GM19438 (cell line): ENCODE measurements at regions not wholly inside any gene's neighbourhood (a gene's known extent, or its start where the extent isn't known, plus 50 kb on each side); places are given as distances from the start of the nearest gene placed in this dataset.
"Not testable (repeated sequence)": the region's sequence is repeated elsewhere in the genome, so short reads cannot be mapped to it uniquely, and the experiment has no call there.

Experiments used
- ATAC-seq: cut with Tn5 transposase; IDR thresholded peaks from one replicate; pipeline ENCODE4 v1.9.1; 2021; ENCODE audit warnings: low read depth; ENCODE audit not compliant: unreplicated experiment

DNA sequence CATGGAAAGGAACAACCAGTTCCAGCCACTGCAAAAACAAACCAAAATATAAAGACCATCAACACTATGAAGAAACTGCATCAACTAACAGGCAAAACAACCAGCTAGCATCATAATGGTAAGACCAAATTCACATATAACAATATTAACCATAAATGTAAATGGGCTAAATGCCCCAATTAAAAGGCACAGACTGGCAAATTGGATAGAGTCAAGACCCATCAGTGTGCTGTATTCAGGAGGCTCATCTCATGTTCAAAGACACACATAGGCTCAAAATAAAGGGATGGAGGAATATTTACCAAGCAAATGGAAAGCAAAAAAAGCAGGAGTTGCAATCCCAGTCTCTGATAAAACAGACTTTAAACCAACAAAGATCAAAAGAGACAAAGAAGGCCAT is 89.7 kb upstream of the SETMAR start:
- not testable (repeated sequence) for ATAC-seq

DNA sequence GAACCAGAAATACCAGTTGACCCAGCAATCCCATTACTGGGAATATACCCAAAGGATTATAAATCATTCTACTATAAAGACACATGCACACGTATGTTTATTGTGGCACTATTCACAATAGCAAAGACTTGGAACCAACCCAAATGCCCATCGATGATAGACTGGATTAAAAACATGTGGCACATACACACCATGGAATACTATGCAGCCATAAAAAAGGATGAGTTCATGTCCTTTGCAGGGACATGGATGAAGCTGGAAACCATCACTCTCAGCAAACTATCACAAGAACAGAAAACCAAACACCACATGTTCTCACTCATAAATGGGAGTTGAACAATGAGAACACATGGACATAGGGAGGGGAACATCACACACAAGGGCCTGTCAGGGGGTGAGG is 86.2 kb upstream of the SETMAR start:
- ATAC-seq, result not testable (repeated sequence)

DNA sequence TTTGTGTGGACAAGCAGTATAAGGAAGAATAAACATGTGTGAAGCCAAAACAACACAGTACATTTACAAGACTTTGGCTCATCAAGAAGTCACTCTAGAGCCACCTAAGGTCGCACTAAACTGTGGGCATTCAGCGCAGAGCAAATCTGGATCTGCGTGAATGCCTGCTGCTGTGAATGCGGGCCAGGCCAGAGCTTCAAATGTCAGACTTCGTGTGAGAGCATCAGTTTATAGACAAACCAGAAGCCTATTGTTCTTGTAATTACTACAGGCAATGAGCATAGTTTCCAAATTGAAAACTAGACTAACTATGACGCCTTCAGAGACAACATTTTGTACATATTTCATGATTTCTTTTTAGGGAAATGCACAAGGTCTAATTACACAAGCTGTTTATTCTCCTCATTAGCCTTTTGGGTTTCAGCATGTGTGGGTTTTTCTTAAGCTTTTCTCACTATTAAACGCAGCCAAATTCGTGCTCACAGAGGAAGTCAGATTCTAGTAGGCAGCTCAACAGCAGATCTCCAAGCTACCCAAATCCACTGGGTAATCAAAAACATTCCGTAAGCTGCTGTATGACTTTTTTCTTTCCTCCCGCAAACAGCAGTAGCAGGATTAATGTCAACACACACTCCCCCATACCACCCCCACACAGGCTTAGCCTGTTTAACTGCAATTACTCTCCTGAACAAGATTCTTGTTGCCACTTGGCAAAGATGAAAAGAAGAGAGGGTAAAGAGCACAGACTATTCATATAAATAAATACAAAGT is 84.5 kb upstream of the SETMAR start:
- no peak for ATAC-seq

DNA sequence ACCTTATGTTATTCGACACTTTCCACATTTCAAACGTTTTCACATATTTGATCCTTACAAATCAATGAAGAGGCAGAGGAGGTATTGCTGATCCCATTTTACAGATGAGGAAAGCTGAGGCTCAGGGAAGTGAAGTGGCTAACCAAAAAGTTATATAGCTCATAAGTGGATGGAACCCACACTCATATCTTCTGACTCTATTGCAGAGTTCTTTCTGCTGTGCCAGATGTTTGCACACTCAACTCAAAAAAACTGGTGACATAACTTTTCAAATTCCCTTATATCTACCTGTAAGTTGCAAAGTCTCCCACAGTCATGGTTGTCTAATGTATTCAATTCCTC is 84.0 kb upstream of the SETMAR start:
- no peak for ATAC-seq

DNA sequence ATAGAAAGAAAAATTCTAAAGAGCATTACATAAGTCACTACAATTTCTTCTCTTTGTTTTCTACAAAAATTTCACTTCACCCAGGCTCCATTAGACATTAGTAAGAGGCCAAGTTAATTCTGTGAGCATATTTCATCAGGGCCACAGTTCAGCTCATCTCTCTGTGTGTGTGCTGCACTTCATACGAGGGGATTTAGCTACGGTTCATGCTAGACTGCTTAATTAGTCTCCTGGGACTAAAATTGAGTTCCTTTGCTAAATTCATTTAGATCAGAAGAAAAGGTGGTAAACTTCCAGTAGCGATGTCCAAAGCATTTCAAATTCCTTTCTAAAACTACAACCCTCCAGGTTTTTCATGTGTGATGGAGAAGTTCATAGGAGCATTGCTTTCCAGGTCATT is 83.1 kb upstream of the SETMAR start:
- no peak for ATAC-seq

DNA sequence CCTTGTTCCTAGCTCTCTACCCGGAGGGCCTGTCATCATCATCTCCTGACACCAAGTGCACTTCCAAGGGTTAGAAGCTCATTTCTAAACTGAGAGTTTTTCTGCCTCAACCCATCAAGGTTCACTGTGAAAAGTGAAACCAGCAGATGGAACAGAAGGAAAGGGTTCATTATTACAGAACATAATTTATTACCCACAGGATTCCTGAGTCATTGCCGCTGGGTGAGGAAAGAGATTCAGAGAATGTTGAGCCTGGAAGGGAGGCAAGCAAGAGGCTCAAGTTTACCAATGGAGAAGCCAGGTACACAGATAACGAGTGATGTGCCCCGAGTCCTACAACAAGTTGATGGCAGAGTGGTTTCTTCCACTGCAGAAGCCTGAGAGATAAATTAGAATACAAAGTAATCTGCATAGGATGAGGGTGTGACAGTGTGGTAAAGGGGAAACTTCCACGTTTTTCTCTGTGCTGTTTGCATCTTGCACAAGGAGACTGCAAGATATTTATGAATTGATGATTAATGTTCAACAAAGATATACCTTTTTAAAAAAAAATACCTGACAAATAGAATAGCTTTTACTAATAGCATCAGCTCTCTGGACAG is 80.5 kb upstream of the SETMAR start:
- no peak for ATAC-seq

DNA sequence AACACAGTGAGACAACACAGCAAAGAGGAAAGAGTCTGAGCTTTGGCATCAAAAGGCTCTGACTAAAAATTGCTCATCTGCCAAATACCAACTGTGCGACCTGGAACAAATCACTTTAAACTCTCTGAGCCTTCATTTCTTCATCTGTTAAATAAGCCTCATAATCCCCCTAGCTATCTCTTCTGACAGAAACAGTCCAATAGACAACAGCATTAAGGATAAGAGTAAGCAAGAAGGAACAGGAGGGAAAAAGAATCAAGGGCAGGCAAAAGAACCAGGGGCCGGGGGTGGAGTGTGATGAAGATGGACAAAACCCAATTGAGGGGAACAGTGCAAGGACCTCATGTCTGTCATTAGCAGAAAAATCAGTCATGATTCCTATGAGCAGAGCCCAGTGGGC is 79.4 kb upstream of the SETMAR start:
- ATAC-seq, result no peak

DNA sequence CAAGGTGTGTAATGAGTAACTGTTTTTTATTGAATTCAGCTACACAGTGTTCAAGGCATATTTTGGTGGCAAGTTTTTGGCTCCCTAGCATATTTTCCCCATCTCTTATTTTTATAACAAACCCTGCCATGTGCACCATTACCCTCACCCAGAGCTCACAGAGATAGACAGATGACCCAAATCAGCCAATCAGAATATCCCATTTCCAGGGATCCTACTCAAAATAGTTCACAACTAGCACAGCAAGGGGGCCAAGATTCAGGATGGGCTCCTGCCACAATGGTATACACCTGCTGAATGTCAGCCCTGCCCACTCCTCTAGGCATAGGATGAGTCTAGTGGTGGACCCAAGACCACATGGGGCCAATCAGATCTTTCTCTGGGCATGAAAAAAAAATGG is 78.8 kb upstream of the SETMAR start:
- ATAC-seq, result no peak

DNA sequence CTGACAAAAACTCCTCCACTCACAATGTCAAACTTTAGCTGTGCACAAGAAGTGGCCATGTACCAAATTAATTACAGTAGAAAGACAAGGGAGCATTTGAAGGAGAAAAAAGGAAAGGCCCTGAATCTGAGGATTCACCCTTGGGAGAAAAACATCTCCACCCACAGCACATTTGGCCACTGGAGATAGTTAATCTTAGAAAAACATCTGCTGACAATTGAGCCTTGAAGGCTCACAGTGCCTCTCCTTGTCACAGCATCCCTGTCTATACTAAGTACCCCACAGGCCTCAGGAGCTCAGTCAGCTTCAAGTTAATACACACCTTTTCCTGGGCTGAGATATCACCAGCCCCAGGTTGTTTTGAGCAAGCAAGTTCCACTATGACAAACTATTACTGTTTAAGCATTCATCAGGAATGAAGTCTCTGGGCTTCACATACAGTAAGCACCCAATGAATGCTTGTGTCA is 78.1 kb upstream of the SETMAR start:
- ATAC-seq, result no peak

DNA sequence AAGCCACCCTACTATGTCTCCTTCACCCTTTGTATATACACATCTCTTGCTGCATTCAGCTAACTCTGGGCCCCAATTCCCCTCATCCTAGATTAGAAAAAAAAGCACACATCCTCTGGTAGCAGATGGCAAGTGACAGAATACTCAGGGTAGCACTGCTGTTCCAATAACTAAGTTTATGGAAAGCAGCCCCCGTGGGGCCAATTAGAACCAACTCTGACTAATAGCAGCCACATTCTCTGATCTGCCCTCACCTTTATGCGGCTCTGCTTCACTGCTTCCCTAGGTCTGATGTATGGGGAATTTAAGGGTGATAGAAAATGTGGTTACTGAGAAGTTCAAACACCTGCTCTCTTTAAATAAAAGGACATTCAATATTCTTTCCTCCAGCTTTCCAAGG is 74.9 kb upstream of the SETMAR start:
- no peak for ATAC-seq

DNA sequence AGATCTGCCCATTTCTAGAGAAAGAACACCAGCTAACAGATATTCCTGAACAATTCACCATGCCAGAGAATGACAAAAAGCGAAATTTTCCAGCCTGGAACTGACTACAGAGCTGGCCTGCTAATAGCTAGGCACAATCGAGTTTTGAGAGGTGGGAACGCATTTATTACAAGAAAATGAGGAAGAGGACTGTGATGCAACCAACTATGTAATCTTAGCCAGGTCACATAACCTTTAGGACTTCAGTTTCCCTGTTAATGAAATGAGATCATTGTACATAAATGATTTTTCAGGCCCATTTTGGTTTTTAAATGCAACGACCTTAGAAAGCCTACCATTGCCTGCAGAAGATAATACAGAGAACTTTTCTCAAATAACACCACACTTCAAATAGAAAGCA is 72.1 kb upstream of the SETMAR start:
- ATAC-seq, result no peak

DNA sequence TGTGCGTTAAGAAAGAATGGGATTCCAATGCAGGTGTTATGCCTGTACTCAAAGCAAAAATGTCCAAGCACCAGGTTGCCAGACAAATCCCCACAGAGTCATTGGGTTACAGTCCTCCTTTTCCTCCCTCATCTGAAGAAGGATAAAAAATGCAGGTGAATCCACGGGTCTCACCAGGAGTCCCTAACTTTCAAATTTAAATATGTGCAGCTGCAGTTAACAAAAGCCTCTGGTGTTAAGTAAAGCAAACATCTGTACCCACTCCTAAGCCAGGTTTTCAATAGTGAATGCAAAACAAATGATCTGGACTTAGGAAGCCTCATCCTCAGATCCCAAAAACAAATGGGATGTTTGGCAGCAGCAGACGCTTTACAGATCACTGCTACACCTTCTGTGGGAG is 70.4 kb upstream of the SETMAR start:
- ATAC-seq, result no peak

DNA sequence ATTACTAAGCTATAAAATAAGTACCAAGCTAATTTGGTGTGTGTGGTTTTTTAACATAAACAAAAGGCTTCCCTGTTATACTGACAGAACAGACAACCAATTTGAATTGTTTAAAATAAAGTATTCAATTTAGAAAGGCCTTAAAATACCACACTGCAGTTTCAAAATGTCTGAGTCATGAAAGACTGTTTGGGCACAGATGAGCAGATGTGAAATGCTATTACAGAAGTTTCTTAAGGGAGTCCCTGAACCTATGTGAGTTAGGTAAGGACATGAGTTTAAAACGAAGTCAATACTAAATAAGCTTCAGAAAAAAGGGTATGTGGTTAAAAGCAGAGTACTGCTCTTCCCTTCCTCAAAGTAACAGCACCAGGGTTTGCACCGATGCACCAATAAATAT is 69.7 kb upstream of the SETMAR start:
- ATAC-seq, result no peak

DNA sequence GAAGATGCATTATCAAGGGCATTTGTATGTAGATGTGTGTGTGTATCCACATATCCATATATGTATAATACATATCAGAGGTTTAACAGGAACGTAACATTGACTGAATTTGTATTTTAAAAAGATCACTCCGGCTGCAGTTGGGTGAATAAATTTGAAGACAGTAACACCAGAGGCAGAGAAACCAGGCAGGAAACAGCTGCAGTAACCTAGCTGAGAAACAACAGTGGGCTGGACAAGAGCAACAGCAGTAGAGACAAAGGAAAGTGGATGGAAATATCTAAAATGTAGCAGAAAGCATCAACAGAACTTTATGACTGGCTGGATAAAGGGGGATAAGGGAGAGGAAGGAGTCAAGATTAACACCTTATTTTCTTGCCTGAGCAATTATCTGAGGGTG is 68.3 kb upstream of the SETMAR start:
- no peak for ATAC-seq

DNA sequence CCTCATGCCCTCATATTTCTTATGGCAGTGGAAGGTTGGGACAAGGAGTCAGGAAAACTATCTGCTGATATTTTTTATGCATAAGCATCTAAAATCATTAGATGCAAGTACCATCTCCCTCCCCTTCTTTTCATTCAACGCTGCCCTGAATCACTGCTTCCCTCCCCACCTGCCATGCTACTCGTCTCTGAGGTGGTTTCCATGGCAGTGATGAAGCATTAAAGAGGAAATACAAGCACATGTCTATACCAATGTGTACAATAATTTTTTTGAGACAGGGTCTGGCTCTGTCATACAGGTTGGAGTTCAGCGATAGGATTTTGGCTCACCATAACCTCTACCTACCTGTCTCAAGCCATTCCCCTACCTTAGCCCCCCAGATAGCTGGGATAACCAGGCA is 67.5 kb upstream of the SETMAR start:
- ATAC-seq, result no peak

DNA sequence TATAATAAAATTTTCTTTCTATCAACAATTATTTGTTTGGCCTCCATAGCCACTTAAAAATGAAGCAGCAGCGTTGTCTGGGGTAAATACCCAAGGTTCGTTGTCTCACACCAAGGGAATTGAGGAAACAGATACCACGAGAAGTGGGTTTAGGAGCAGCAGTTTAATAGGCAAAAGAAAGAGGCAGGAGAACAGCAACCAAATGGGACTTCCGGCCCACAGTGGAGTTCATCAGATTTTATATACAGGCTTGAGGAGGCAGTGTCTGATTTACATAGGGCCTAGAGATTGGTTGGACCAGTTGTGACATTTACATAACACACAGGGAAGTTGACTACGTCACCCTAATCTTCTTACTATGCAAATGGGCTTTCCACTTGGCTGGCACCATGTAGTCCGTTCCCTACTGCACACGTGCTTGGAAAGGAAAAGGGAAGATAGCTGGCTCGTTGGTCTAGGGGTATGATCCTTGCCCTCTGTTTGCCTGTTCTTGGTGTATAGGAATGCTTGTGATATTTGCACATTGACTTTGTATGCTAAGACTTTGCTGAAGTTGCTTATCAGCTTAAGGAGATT is 61.5 kb upstream of the SETMAR start:
- no peak for ATAC-seq

DNA sequence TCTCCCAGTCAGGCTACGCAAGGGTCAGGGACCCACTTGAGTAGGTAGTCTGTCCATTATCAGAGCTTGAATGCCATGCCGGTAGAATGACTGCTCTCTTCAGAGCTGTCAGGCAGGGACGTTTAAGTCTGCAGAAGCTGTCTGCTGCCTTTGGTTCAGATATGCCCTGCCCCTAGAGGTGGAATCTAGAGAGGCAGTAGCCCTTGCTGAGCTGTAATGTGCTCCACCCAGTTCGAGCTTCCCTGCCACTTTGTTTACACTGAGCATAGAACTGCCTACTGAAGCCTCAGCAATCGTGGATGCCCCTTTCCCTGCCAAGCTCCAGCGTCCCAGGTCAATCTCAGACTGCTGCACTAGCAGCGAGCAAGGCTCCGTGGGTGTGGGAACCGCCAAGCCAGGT is 57.5 kb upstream of the SETMAR start:
- no peak for ATAC-seq

DNA sequence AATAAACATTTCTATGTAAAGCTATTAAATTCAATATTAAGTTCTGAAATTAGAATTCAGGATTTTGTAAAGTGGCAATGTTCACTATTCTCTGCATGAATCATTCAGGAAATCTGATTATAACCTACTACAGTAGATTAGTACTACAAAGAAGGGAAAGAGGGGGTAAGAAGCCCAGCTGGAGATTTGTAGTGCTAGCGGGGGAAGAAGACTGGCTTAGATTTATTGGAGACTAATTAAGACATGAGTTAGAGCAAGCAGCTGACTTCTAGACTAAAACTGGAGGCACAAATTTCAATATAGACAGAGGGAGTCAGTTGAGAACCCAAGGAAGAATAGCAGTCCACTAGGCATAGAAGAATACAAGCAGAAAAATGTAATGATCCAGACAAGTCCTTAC is 55.8 kb upstream of the SETMAR start:
- ATAC-seq, result no peak

DNA sequence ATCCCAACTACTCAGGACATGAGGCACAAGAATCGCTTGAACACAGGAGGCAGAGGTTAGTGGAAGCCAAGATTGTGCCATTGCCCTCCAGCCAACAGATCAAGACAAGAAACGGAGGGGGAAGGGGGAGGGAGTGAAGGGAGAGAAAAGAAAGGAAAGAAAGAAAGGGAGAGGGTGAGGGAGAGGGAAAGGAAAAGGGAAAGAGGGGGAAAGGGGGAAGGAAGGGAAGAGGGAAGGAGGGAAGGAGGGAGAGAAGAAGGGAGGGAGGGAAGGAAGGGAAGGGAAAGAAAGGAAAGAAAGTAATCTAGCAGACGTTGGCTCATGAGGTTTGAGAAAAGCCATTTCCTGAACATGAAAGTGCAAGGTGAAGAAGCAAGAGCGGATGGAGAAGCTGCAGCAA is 53.1 kb upstream of the SETMAR start:
- ATAC-seq, result no peak

DNA sequence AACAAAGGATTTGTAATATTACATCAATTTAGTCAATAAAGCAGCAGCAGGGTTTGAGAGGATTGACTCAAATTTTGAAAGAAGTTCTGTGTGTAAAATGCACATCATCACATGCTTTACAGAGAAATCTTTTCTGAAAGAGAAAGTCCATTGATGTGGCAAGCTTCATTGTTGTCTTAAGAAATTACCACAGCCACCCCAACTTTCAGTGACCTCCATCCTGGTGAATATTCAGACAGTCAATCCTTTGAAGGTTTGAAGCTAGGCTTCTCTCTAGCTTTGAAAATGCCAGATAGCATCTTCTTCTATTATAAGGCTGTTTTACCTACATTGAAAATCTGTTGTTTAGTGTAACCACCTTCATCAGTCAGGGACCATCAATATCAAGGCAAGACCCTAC is 51.8 kb upstream of the SETMAR start:
- ATAC-seq, result no peak

DNA sequence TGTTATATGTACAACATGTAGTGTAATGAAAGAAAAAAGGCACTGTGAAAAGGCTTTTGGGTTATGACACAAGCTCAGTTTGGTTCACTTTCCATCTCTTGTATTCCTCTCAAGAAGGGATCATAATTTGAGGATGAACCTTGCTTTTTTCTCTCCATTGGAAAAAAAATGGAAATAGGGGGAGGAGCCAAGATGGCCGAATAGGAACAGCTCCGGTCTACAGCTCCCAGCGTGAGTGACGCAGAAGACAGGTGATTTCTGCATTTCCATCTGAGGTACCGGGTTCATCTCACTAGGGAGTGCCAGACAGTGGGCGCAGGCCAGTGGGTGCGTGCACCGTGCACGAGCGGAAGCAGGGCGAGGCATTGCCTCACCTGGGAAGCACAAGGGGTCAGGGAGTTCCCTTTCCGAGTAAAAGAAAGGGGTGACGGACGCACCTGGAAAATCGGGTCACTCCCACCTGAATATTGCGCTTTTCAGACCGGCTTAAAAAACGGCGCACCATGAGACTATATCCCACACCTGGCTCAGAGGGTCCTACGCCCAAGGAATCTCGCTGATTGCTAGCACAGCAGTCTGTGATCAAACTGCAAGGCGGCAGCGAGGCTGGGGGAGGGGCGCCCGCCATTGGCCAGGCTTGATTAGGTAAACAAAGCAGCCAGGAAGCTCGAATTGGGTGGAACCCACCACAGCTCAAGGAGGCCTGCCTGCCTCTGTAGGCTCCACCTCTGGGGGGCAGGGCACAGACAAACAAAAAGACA is 49.9 kb upstream of the SETMAR start:
- not testable (repeated sequence) for ATAC-seq
